ENCODE measurements at regions not wholly inside any gene's neighbourhood (a gene's known extent, or its start where the extent isn't known, plus 50 kb on each side); places are given as distances from the start of the nearest gene placed in this dataset.

GRCh38 chr4:101604976-101605375, 185.6 kb upstream of the BANK1 start (continued):
- no peak for TF ChIP-seq ZNF462 (CRISPR knock-in tag; IDR thresholded peaks at IDR 0.05)
- TF ChIP-seq REST (IDR thresholded peaks at IDR 0.05; ENCODE audit: unreplicated experiment) = no peak
- no peak for TF ChIP-seq ZNF331 (CRISPR knock-in tag; IDR thresholded peaks at IDR 0.05; ENCODE audit: low read depth)
- no peak for TF ChIP-seq CREB1 (CRISPR knock-in tag; IDR thresholded peaks at IDR 0.05; ENCODE audit: low read depth)
- TF ChIP-seq POLR2AphosphoS5 (IDR thresholded peaks at IDR 0.05; ENCODE audit: low read depth) = no peak
- TF ChIP-seq EZH2phosphoT487 (IDR thresholded peaks at IDR 0.05; ENCODE audit: unreplicated experiment) = no peak

- DNase-seq (ENCODE audit: low spot score) = no peak
- TF ChIP-seq REST (IDR thresholded peaks at IDR 0.05; ENCODE audit: unreplicated experiment) = no peak
- TF ChIP-seq ETS1 (IDR thresholded peaks at IDR 0.05) = no peak
- no peak for TF ChIP-seq POLR2AphosphoS5 (IDR thresholded peaks at IDR 0.05; ENCODE audit: low read depth)
- no peak for TF ChIP-seq EZH2 (IDR thresholded peaks at IDR 0.05; ENCODE audit: low read depth, unreplicated experiment)
Measured at GRCh38 chr4:101600287-101600686, 190.2 kb upstream of the BANK1 start.

More at GRCh38 chr4:101600287-101600686, 190.2 kb upstream of the BANK1 start:
- H3K9me2 ChIP-seq (ENCODE audit: insufficient read depth) = no peaks in the 10 kb centered on the region; the same call in 1 of the 2 replicates
- no peaks in the 10 kb centered on the region; the same call in 1 of the 2 replicates for H3K4me1 ChIP-seq (ENCODE audit: insufficient read depth)
- no peaks in the 10 kb centered on the region for H3K36me3 ChIP-seq (ENCODE audit: insufficient read depth)
- no peak overlapping the region for H2AFZ ChIP-seq
- H3K36me3 Mint-ChIP-seq (ENCODE audit: low read depth) = no peaks in the 10 kb centered on the region
- no peak for ATAC-seq
- H3K79me2 ChIP-seq (replicated peaks; ENCODE audit: insufficient read depth) = no peaks in the 10 kb centered on the region
- no peak overlapping the region for H3K4me3 Mint-ChIP-seq
- H3K27me3 ChIP-seq (ENCODE audit: insufficient read depth) = no peaks in the 10 kb centered on the region
- H3F3A ChIP-seq (replicated peaks; ENCODE audit: low read depth) = no peaks in the 10 kb centered on the region
- H3K4me3 ChIP-seq = no peak overlapping the region
- H3K27ac Mint-ChIP-seq = no peak overlapping the region
- H3K9me3 Mint-ChIP-seq = no peaks in the 10 kb centered on the region
- no peaks in the 10 kb centered on the region for H3K27me3 Mint-ChIP-seq (ENCODE audit: insufficient read depth, low read depth, poor library complexity)
- H3K27ac ChIP-seq (ENCODE audit: low read depth) = no peak overlapping the region
- no peaks in the 10 kb centered on the region for H4K20me1 ChIP-seq (replicated peaks; ENCODE audit: insufficient read depth)
- H3K4me1 Mint-ChIP-seq = 0 out of 3 replicates have a peak, but pooled peaks cover 2% of the 10 kb centered on the region
- no peak overlapping the region for H3K4me2 ChIP-seq

Measured in GM23338 (cell line).